Cardiac muscle cell (in vitro differentiated cells and primary cell): ENCODE measurements at regions not wholly inside any gene's neighbourhood (a gene's known extent, or its start where the extent isn't known, plus 50 kb on each side); places are given as distances from the start of the nearest gene placed in this dataset.

ENCODE experiments used
- DNase-seq, 2 donors: peaks; one replicate each; pipeline versions ENCODE4 v3.0.0 to v3.0.0-alpha.2; 2010 to 2017; ENCODE audit warnings: low read depth in 1 of 2, low spot score in 1 of 2
- H3K27ac ChIP-seq: fragments of 200-600 bp; sonication (generic); 2 replicates; pipeline ENCODE4 v1.5.1; 2016
- H3K27me3 ChIP-seq: fragments of 200-600 bp; sonication (generic); 2 replicates; pipeline ENCODE4 v1.6.0; 2016; ENCODE audit warnings: control low read depth
- H3K36me3 ChIP-seq: fragments of 200-600 bp; sonication (generic); 2 replicates; pipeline ENCODE4 v1.5.1; 2016; ENCODE audit warnings: control low read depth
- H3K4me1 ChIP-seq: fragments of 200-600 bp; sonication (generic); 2 replicates; pipeline ENCODE4 v1.8.1; 2017; ENCODE audit warnings: low read depth, mild to moderate bottlenecking, mixed run types
- H3K4me3 ChIP-seq: fragments of 200-600 bp; sonication (generic); 2 replicates; pipeline ENCODE4 v1.5.1; 2016; ENCODE audit warnings: mild to moderate bottlenecking
- H3K9me3 ChIP-seq: fragments of 200-600 bp; sonication (generic); 2 replicates; pipeline ENCODE4 v1.5.1; 2017; ENCODE audit warnings: low read depth, mild to moderate bottlenecking, control low read depth
- CTCF ChIP-seq: IDR thresholded peaks from 2 replicates; pipeline ENCODE4 v1.5.1; 2012; ENCODE audit warnings: low read depth, mild to moderate bottlenecking, low read length

GRCh38 chr20:12372557-12372956 is 454.9 kb downstream of the BTBD3 start:
- TF ChIP-seq CTCF, result no peak

GRCh38 chr20:12375967-12376366 is 458.3 kb downstream of the BTBD3 start:
- Histone ChIP-seq H3K27me3 (no peaks in the 10 kb centered on the region), H3K27ac (no peak overlapping the region), H3K4me3 (no peak overlapping the region), H3K36me3 (no peaks in the 10 kb centered on the region), H3K9me3 (no peaks in the 10 kb centered on the region), H3K4me1 (no peaks in the 10 kb centered on the region)
- no peak for TF ChIP-seq CTCF
- DNase-seq, result no peak

More at GRCh38 chr20:12372557-12372956, 454.9 kb downstream of the BTBD3 start:
- no peaks in the 10 kb centered on the region for H3K4me1 ChIP-seq
- H3K27ac ChIP-seq, result no peak overlapping the region
- no peak overlapping the region for H3K4me3 ChIP-seq
- no peaks in the 10 kb centered on the region for H3K9me3 ChIP-seq
- H3K36me3 ChIP-seq, result no peaks in the 10 kb centered on the region
- DNase-seq, result no peak
- H3K27me3 ChIP-seq, result no peaks in the 10 kb centered on the region

- Histone ChIP-seq H3K27ac (no peak overlapping the region), H3K4me1 (no peaks in the 10 kb centered on the region), H3K36me3 (no peaks in the 10 kb centered on the region), H3K9me3 (no peaks in the 10 kb centered on the region), H3K27me3 (no peaks in the 10 kb centered on the region), H3K4me3 (no peak overlapping the region)
- DNase-seq, result peak in 1 of 2 donors; percentile 82
- TF ChIP-seq CTCF, result no peak
Observed at GRCh38 chr20:12383821-12384220, 466.1 kb downstream of the BTBD3 start.

- Histone ChIP-seq H3K4me1 (no peaks in the 10 kb centered on the region), H3K4me3 (no peak overlapping the region), H3K36me3 (no peaks in the 10 kb centered on the region), H3K27me3 (no peaks in the 10 kb centered on the region), H3K27ac (no peak overlapping the region), H3K9me3 (no peaks in the 10 kb centered on the region)
- DNase-seq, result no peak
- TF ChIP-seq CTCF, result no peak
Observed at GRCh38 chr20:12386821-12387220, 469.1 kb downstream of the BTBD3 start.

- no peak for DNase-seq
- Histone ChIP-seq H3K27ac (no peak overlapping the region), H3K9me3 (no peaks in the 10 kb centered on the region), H3K36me3 (no peaks in the 10 kb centered on the region), H3K4me3 (no peak overlapping the region), H3K27me3 (no peaks in the 10 kb centered on the region), H3K4me1 (no peaks in the 10 kb centered on the region)
- no peak for TF ChIP-seq CTCF
Observed at GRCh38 chr20:12391099-12391498, 473.4 kb downstream of the BTBD3 start.

- H3K27me3 ChIP-seq, result no peaks in the 10 kb centered on the region
- no peaks in the 10 kb centered on the region for H3K9me3 ChIP-seq
- no peak overlapping the region for H3K27ac ChIP-seq
- no peak overlapping the region for H3K4me3 ChIP-seq
- H3K36me3 ChIP-seq, result no peaks in the 10 kb centered on the region
- DNase-seq, result peak in 1 of 2 donors; percentile 33
- TF ChIP-seq CTCF, result peak; percentile 8
- no peaks in the 10 kb centered on the region for H3K4me1 ChIP-seq
Observed at GRCh38 chr20:12394786-12395185, 477.1 kb downstream of the BTBD3 start.
